HG03565 (cell line): ENCODE measurements at regions not wholly inside any gene's neighbourhood (a gene's known extent, or its start where the extent isn't known, plus 50 kb on each side); places are given as distances from the start of the nearest gene placed in this dataset.

Experiments
- ATAC-seq: cut with Tn5 transposase; IDR thresholded peaks from one replicate; pipeline ENCODE4 v1.9.1; 2021; ENCODE audit warnings: mild to moderate bottlenecking, moderate library complexity; ENCODE audit not compliant: unreplicated experiment

- ATAC-seq, result no peak
These were observed 328.1 kb downstream of the SMAD2 start for GRCh38 chr18:47602273-47602897.

GRCh38 chr18:47601581-47602272 lies 328.7 kb downstream of the SMAD2 start:
- ATAC-seq, result no peak

DNA sequence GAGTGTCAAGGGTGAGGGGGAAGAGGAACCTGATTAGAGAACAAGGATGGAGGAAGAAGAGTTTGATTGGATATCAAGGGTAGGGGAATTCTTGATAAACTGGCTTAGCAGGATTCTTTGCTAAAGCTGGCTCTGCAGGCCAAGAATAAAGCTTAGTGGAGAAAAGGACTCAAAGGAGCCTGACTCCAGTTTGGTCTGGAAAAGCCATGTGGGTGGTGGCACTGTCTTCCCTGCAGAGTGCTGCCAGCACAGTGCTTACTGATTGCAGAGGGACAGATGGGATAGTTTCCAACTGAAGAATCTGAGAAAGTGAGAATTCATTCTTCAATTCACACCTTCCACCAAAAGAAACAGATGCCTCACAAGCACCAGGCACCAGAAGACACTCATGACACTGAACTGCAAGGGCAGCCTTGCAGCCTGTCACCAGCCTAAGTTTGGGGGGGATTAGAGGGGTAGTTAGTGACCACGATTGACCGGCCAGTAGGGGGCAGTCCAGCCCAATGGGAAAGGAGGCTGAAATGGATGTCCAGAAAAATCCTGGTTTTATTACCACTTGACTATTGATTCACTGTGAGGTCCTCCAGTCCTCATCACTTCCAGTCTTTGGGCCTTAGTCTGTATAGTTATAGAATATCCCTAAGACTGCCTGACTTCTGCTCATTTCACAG lies 334.5 kb downstream of the SMAD2 start:
- no peak for ATAC-seq

DNA sequence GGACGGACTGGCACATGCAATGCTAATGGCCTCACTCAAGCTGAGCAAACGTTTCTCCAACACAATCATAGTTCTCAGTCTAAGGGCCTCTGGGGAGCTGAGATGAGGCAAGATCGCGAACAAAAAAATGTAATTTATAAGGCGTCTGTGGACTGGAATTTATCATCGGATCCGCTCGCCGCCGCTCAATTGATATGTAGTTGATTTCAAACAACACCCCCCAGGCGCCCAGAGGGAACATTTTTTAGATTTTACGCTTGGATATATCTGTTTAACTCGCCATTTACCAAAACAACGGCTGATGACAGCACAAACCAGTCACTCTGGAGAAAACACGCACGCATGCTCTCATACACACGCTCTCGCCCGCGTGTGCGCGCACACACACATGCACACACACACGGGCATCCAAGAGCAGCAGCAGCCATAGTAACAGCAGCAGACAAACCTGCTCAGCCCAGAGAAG lies 335.8 kb downstream of the SMAD2 start:
- ATAC-seq, result no peak

DNA sequence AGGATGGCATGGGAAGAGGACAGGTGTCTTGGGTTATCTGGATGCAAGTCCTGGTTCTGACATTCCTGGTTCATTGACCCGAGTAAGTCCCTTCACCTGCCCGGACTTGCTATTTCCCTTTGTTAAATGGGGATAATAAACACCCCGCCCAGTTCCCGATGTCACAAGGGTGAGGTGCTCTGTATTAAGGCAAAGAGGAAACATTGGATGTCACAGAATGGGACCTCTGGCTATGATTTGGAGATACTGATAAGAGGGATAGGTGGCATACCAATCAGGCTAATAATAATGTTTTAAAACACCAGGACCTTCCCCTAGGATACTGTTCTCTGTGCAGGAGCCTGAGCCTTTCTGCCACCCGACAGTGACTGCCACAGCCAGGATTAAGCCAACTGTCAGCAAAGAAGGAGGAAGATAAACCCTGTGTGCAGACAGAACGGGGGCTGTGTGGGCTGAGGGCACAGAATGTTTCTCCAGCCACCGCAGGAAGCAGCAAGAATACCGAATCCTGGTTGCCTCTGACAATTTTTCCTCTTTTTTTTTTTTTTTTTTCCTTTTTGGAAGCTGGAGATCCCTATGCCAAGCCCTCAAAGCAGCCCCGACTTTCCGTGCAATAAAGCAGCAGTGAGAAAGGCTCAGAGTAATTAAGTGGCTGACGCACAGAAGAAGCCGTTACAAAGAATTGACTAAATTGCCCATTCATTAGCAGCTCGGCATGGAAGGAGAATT lies 336.6 kb downstream of the SMAD2 start:
- no peak for ATAC-seq

- no peak for ATAC-seq
These were observed 339.0 kb downstream of the SMAD2 start for GRCh38 chr18:47591429-47591828.

DNA sequence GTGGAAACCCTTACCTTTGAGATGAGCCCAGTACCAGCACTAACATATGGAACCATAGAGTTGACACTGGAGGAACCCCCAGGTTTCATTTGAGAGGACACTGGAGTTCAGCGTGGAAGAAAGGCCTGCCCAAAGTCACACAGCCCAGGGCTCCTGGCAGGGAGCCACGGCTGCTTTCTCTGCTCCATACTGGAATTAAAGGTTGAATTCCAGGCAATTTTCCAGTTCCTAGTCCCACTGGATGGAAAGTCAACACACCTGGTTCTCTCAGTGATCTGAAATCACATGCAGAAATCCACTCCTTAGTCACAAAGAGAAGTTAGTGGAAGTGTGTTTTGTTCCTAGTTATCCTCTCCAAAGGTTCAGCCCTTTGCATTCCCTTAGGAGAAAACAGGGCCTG lies 336.1 kb upstream of the SKOR2 start:
- no peak for ATAC-seq

- ATAC-seq, result no peak
These were observed 335.1 kb upstream of the SKOR2 start for GRCh38 chr18:47586418-47587070.

GRCh38 chr18:47585914-47586313 lies 334.5 kb upstream of the SKOR2 start:
- ATAC-seq, result no peak

- ATAC-seq, result no peak
These were observed 333.7 kb upstream of the SKOR2 start for GRCh38 chr18:47585136-47585535.

- no peak for ATAC-seq
These were observed 330.6 kb upstream of the SKOR2 start for GRCh38 chr18:47582093-47582492.

GRCh38 chr18:47577520-47577919 lies 326.1 kb upstream of the SKOR2 start:
- ATAC-seq, result no peak

DNA sequence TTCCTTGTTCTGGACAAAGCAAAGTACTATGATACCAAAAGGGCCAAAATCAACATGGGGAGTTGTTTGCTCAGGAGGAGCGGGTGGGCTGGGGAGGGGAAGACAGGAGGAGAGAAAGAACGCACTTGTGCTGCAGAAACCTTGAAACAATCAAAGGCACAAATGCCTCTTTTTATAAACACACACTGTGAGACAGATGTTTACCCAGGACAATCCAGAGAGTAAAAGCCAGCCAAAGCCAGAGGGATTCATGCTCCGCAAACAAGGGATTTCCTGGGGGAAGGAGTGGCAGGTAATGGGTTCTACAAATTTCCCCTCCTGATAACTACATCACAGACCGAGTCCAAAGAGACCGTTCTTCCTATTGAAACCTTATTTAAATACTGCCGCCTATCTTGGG lies 323.5 kb upstream of the SKOR2 start:
- no peak for ATAC-seq

GRCh38 chr18:47571957-47572356 lies 320.5 kb upstream of the SKOR2 start:
- no peak for ATAC-seq

GRCh38 chr18:47566809-47567208 lies 315.3 kb upstream of the SKOR2 start:
- ATAC-seq, result no peak

DNA sequence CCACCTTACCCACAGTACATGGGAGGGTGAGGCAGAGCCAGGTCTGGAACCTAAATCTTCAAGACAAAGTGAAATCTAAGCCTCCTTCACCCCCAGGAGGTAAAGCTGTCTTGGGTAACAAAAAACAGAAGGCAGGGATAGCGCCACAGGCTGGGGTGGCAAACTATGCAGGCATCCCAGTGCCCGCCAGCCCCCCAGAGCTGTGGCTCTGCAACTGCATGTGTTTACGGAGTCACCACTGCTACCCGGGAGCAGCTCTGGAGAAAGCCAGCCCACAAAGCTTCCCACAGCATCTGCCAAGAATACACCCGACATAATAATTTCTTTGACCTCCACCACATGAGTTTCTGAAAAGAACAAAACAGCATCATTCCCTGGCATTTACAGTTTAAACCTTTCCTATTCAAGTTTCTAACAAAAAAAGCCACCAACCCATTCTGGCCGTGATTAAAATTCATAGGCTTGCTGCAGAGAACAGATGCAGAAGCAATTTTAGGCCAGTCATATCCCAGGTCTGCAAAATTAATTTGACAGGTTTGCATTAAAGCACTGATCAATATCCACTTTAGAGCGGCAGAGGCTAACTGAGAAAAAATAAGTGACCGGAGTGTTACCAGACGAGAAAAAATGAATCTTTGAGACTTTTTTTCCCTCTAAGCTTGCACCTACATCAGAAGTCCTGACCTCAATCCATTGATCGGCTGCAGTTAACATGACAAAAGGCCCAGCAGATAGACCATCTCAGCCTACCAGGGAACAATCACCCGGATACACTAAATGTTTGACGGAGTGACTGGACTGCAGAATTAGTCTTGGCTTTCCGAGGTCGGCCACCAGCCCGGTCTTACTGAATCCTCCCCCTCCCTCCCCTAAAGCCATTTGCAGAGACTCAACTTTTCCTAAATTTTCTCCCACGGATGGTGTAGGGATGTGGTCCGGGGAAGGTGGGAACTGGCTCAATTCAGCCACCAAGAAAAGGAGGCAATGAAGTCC lies 309.6 kb upstream of the SKOR2 start:
- no peak for ATAC-seq

DNA sequence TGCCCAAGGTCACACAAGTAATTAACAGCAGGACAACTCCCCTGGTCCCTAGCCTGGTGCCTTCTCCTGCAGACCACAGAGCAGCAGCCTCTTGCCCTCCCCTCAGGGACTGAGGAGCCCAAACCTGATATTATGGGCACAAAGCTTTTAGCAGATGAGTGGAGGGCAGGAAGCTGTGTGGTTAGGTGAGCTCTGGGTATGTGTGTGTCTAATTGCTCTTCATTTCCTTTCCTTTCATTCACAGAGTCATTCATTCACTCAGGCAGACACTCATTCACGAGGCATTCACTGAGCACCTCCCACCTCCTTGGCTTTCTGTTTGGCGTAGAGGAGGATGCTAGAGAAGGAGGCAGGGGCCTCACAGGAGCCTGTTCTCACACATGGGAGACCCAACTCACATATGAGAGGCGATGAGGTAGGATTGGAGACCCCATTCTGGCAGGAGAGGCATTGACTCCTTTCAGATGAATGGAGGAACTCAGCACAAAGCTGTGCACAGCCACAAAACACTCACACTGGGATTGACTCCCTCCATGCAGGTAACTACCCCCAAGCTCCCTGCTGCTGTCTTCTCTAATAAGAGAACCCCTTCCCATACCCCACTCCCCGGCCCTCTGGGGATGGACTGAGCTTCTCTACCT lies 306.8 kb upstream of the SKOR2 start:
- ATAC-seq, result no peak

GRCh38 chr18:47557160-47557559 lies 305.7 kb upstream of the SKOR2 start:
- ATAC-seq, result no peak

GRCh38 chr18:47552783-47553182 lies 301.3 kb upstream of the SKOR2 start:
- ATAC-seq, result no peak
